SU-DHL-6 (cell line): ENCODE measurements at regions not wholly inside any gene's neighbourhood (a gene's known extent, or its start where the extent isn't known, plus 50 kb on each side); places are given as distances from the start of the nearest gene placed in this dataset.

Experiments used
- CTCF ChIP-seq: fragments of 200-600 bp; sonication (generic); IDR thresholded peaks from one replicate; pipeline ENCODE4 v1.5.1; 2017; ENCODE audit warnings: antibody characterized with exemption, mild to moderate bottlenecking, low read length, moderate library complexity; ENCODE audit not compliant: insufficient read depth, poor library complexity, severe bottlenecking
- EZH2phosphoT487 ChIP-seq: fragments of 200-600 bp; sonication (generic), shearing (Covaris generic); conservative IDR thresholded peaks from 2 replicates; pipeline ENCODE4 v1.6.1; 2018; ENCODE audit warnings: mild to moderate bottlenecking, antibody characterized with exemption, low read length, moderate library complexity, mixed read lengths

DNA sequence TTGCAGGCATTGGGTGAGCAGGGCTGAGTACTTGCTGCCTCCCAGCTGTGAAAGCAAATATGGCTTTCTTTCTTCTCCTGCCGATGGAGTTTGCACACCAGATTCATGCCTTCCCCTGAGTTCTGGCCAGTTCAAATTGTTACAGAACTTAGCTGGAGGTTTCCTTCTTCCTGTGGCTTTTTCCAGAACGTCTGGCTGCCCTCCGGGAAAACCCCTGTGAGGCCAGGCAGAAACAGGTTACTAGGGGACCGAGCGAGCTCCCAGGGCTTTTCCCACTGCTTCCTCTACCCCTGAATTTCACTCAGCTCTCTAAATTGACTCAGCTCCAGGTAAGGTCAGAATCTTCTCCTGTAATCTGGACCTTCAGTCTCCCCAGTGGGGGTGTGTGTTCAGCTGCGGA, 482.4 kb downstream of the C4orf33 start:
- no peak for TF ChIP-seq CTCF
- TF ChIP-seq EZH2phosphoT487 = no peak
